Suprapubic skin (tissue), 4 donors: ENCODE measurements at regions not wholly inside any gene's neighbourhood (a gene's known extent, or its start where the extent isn't known, plus 50 kb on each side); places are given as distances from the start of the nearest gene placed in this dataset.

Experiments used
- CTCF ChIP-seq, 2 donors: fragments of 200-600 bp in 1 of 2; fragments of 450-650 bp in 1 of 2; sonication (generic) in 1 of 2; IDR thresholded peaks; one replicate each; pipeline ENCODE4 v1.5.1; 2016 to 2019; ENCODE audit warnings: antibody characterized with exemption in 2 of 2, mild to moderate bottlenecking in 1 of 2, moderate library complexity in 1 of 2
- EP300 ChIP-seq: sonication (generic); formaldehyde crosslinking; IDR thresholded peaks from one replicate; pipeline ENCODE4 v1.6.1; 2017; ENCODE audit warnings: antibody characterized with exemption
- POLR2AphosphoS5 ChIP-seq, 3 donors: sonication (generic); formaldehyde crosslinking; IDR thresholded peaks; one replicate each; pipeline ENCODE4 v1.6.1; 2017; ENCODE audit warnings: antibody characterized with exemption in 3 of 3

- no peak for TF ChIP-seq CTCF (IDR thresholded peaks at IDR 0.05)
- no peak for TF ChIP-seq POLR2AphosphoS5 (IDR thresholded peaks at IDR 0.05)
- no peak for TF ChIP-seq EP300
Observed at GRCh38 chr6:112713402-112713801, 366.3 kb downstream of the RFPL4B start.
